Coronary artery (tissue), 2 donors: ENCODE measurements at regions not wholly inside any gene's neighbourhood (a gene's known extent, or its start where the extent isn't known, plus 50 kb on each side); places are given as distances from the start of the nearest gene placed in this dataset.
"Not testable (repeated sequence)": the region's sequence is repeated elsewhere in the genome, so short reads cannot be mapped to it uniquely, and the experiment has no call there.

Experiments
- DNase-seq: peaks from one replicate; pipeline ENCODE4 v3.0.0-alpha.2; 2017; ENCODE audit warnings: low spot score
- H3K27ac ChIP-seq, 2 donors: fragments of 200-600 bp; sonication (generic); one replicate each; pipeline ENCODE4 v1.5.1; 2016 to 2019
- H3K4me3 ChIP-seq: fragments of 200-600 bp; sonication (generic); 2 replicates; pipeline ENCODE4 v1.5.1; 2016; ENCODE audit warnings: mild to moderate bottlenecking, moderate library complexity
- CTCF ChIP-seq: fragments of 200-600 bp; sonication (generic); IDR thresholded peaks from one replicate; pipeline ENCODE4 v1.5.1; 2019; ENCODE audit warnings: antibody characterized with exemption

- Histone ChIP-seq H3K27ac (no peak overlapping the region), H3K4me3 (no peak overlapping the region)
- DNase-seq: no peak
- no peak for TF ChIP-seq CTCF
These were observed 247.1 kb downstream of the C11orf87 start for GRCh38 chr11:109668973-109669634.

- DNase-seq: no peak
- Histone ChIP-seq H3K4me3 (no peak overlapping the region), H3K27ac (no peak overlapping the region)
- no peak for TF ChIP-seq CTCF
These were observed 255.2 kb downstream of the C11orf87 start for GRCh38 chr11:109677231-109677630.

- no peak for DNase-seq
- no peak for TF ChIP-seq CTCF
- no peak overlapping the region for H3K27ac ChIP-seq
- H3K4me3 ChIP-seq: no peak overlapping the region
These were observed 255.9 kb downstream of the C11orf87 start for GRCh38 chr11:109677876-109678275.

- no peak for TF ChIP-seq CTCF
- no peak overlapping the region for H3K4me3 ChIP-seq
- DNase-seq: no peak
- H3K27ac ChIP-seq: no peak overlapping the region
These were observed 258.1 kb downstream of the C11orf87 start for GRCh38 chr11:109680127-109680526.

- not testable (repeated sequence) for H3K4me3 ChIP-seq, DNase-seq, H3K27ac ChIP-seq
These were observed 260.8 kb downstream of the C11orf87 start for GRCh38 chr11:109682788-109683187.

GRCh38 chr11:109695696-109696095 lies 273.7 kb downstream of the C11orf87 start:
- no peak overlapping the region for H3K27ac ChIP-seq

GRCh38 chr11:109696191-109696897 lies 274.4 kb downstream of the C11orf87 start:
- DNase-seq: no peak
- H3K4me3 ChIP-seq: no peak overlapping the region
- H3K27ac ChIP-seq: no peak overlapping the region
- no peak for TF ChIP-seq CTCF

More at GRCh38 chr11:109695696-109696095, 273.7 kb downstream of the C11orf87 start:
- no peak overlapping the region for H3K4me3 ChIP-seq
- DNase-seq: no peak
- no peak for TF ChIP-seq CTCF
